Activated CD8-positive, alpha-beta memory T cell treated with anti-CD3 and anti-CD28 coated beads, Interleukin-2, amount 50 U/mL, for 4 hours (primary cell): ENCODE measurements at regions not wholly inside any gene's neighbourhood (a gene's known extent, or its start where the extent isn't known, plus 50 kb on each side); places are given as distances from the start of the nearest gene placed in this dataset.

Experiments used
- DNase-seq: peaks from one replicate; pipeline ENCODE4 v3.0.0-alpha.2; 2020

DNA sequence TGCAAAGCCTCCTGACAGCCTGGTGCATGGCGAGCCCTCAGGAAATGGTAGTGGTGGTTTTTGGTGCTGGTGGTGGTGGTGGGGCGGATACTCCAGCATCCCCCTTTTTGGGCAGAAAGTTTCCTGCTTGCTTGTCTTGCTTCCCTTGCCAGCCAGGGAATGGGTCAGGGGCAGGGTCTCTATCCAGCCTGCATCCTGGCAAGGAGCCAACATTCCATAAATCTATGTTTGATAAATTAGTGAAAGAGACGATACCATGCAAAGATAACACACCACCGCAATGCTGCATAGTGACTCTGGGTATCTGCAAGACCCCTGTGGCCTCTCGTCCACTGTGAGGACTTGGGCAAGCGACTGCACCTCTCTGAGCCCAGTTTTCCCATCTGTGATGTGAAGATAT, 246.2 kb downstream of the LRFN2 start:
- no peak for DNase-seq

DNA sequence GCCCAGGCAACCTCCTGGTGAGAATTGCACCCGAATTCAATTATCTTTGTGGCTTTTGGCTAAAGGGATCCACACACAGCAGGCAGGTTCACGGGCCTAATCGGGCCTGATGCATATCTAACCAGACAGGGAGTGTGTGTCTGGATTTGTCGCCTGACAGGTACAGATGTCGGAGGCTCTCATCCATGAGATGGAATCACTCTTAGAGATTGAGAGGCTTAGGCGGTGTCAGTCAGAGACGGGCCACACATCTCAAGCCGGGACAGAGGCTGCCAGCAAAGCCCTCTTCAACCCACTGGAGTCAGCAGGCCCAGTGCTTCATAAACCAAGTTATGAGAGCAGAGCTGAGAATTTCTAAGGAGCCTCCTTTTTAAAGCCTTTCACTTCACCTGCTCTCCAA, 247.0 kb downstream of the LRFN2 start:
- DNase-seq: no peak

DNA sequence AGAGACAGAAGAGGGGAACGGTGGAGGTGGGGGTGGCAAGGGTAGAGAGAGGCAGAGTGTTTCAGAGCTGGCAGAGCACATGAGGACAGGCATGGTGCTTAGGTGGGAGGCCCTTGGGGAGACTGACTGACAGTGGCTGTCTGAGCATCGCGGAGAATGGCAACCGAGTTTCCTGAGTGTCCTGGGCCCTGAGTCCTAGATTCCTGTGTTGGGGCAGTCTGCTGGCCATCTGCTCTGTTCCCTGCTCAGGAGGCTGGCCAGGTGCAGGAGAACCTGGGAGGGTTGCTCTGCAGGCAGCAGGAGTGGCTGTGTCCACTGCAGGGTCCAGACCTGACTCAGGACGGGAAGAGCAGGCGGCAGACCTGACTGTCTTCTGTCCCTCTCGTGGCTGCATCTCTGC, 248.9 kb downstream of the LRFN2 start:
- DNase-seq: no peak

DNA sequence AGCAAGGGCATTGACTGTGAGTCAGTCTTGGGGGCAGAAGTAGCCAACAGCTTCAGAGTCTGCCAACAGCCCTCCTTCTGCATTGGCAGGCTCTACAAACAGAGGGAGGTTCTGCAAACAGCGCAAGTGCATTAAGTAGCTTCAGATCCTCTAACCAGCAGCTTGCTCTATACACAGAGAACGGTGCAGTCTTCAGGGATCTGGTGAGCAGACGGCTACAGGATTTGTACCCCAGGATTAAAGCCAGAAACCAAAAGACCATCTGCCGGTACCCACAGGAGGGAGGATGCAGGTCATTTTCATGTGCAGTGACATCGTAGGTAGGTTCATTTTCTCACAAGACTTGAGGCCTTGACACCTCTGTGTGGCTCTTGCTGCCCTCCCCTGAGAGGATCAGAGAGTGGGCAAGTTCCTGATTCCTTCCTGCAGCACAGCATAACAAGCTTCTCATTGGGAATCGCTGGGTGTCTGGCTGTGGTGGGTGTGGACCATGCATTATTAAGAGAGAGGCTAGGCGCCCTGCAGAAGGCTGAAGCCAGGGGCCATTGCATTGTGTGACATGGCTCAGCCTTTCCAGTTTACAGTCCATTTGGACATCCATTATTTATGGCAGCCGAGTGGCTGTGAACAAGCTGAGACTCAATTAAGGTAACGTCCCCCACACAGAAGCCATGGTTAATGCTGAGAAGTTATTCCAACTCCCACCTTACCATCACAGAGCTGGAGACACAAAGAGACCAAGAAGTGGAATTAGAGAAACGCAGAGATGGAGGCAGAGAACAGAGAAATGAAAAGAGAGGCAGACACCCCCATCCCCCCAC, 250.0 kb downstream of the LRFN2 start:
- no peak for DNase-seq

DNA sequence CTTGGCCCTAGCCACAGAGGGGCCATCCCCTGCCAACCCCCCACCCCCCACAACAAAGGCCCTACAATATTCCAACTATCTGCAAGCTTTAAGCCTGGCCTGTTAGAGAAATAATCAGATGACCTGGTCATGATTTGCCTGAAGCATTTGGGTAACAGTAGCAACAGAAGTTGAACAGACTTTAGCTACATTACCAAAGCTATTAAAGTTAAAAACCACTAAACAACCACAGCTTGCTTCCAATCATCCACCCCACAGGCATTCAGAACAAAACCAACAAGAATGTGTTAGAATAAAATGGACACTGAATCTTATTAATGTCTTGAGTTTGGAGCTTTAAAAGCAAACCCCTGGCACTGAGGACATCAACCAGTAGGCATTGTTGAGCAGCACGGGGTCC, 250.9 kb downstream of the LRFN2 start:
- no peak for DNase-seq

DNA sequence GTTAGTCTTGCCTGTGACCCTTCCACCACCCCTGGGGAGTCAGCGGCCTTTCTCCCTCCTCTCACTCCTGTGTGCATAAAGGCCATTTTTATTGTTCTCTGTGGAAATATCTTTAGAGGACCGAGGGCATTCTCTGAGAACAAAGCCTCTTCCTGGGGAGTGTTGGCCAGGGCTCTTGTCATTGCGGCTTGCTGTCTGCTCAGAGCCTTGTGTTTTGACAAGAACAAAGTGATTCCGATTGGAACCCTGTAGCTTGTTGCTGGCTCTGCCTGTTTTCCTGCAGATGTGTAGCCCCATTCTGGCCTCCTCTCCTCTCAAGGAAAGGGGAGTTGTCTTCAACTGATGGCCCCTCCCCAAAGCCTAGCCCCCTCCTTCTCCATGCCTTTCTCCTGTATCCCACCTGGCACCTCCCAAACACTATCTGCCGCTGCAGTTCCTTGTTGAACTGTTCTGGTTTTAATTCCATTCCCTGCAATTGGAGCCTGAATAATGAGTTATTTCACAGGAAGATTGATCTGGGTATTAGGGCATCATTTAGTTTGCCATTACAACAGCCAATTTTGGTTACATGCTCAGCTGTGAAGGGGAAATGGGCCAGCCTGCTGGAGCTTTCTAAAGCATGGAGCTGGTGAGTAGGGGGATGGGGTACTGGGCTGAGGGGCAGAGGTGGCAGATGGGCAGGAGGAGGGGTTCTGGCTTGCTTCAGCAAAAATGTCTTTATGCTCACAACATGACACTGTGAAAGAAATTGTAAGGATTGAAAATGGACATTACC, 252.5 kb downstream of the LRFN2 start:
- DNase-seq: no peak

DNA sequence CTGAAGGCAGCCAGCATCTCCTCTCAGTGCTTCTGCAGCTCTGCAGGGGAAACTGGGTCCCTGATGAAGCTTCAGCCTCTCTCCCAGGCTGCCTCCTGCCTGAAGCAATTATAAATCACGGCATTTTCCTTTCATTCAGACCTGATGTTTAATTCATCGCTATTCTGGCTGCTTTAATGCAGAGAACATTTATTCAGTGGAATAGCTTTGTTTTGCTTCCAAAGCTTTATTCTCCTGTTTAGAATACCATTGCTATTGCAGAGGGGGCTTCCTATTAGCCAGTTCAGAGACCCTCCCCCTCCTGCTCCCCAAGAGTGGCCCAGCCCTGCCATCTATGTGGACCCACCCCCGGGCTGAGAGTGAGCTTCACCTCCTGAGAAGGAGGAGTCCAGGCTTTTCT, 255.6 kb downstream of the LRFN2 start:
- DNase-seq: no peak

DNA sequence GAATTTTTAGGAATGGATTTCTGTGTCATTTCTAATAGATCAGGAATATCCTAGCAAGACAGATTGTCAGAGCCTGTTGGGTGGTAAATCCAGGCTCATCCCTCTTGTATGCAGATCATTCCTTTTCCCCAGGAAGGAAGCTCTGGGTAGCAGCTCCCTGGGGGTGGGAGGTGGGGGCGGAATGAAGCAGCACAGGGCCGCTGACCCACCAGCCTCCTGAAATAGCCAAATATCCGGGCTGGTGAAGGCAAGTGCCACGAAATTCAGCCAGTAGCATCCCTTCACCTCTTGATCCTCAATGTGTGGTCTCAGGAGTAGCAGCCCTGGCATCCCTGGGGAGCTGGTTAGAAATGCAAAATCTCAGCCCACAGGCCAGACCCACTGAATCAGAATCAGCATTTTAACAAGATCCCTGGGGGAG, 256.9 kb downstream of the LRFN2 start:
- DNase-seq: no peak

DNA sequence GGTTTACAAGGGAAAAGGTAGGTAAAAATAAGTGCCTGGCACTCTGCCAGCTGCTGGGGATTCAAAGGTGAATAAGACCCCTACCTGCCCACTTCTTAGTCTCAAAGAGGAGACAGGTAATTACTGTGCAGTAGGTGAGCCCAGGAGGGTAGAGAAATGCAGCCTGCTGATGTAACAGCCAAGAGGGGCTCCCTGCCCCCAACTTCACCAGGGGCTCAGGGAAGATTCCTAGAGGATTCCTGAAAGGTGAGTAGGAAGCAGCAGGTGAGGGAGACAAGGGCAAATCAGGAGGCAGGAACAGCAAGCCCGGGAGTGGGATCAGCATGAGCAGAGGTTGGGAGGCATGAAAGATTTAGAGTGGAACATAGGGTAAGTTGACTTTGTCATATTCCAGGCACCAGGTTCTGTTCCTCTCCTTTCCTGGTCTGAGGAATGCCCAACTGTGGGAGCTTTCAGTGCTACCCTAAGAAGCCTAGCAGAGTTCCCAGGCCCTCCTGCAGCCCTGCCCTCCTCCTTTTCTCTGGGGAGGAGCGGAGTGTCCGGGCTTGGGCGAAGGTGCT, 258.1 kb downstream of the LRFN2 start:
- DNase-seq: no peak

DNA sequence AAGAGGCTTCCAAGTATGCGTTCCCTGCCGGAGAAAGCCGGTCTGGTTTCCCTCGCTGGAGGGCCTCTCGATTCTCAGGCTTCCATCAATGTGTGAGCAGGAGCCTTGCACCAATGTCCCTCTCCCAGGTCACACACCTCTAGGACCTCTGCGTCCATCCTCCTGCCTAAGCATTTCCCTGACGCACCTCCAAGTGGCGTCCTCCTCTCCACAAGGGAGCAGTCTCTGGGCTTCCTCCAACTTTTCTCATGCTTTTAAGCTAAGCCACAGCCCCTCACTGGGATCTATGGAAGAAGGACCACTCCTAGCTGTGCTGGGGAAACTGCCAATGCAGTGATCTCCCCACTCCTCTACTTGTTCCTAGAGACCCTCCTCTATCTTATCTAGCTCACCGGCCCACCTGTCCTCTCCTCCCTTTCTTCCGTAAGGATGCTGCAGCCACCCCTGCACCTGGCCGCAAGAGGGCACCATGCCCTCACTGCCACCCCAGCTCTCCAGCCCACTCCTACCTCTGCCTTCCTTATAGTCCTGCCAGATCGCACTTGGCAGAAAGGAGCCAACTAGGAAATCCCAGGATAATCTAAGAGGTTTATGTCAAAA, 258.7 kb downstream of the LRFN2 start:
- peak; percentile 30 for DNase-seq

DNA sequence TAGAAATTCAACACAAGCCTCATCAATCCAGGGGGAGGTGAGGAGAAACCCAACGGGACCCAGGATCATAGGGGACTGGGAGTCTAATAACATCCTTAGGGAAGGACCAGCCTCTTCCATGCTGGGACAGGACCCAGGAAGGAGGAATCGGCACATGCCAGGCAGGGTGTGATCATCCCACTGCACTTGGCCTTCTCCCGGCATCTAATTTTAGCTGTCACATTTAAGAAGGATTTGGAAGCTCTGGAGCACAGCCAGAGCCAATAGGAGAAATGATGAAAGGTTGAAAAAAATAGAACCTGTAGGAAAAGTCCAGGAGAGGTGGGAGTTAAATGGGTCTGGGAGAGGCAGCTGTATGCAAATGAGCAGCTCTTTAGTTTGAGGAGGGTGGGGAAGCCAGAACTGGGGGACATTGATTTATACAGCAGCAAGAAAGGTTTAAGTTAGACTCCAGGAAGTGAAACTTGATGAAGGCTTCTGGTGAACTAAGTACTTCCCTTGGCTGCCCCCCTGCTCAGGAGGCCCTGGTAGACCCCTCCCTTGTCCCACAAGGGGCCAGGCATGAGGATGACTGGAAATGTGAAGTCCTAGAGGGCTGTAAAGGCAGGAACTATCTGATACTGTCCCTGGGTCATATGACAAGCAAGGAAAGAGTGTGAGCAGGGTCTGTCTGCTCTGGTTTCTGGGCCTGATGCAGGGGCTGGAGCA, 260.3 kb downstream of the LRFN2 start:
- no peak for DNase-seq

DNA sequence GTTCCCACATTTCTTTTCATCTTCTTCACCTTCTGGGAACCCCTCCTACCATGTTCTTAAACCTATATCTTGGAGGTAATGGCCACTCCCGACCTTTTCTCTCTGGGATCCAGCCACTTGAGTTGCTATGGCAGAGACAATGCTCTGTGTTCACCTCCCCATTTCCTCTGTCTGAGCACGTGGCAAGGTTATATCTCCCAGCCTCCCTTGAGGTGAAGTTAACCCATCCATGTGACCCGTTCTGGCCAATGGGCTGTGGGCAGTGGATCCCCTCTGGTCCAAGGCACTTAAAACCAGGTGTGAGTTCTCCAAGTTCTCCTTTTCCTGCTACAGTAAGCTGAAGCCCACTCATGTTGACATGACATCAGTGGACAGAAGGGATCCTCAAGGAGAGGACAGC, 261.4 kb downstream of the LRFN2 start:
- no peak for DNase-seq

DNA sequence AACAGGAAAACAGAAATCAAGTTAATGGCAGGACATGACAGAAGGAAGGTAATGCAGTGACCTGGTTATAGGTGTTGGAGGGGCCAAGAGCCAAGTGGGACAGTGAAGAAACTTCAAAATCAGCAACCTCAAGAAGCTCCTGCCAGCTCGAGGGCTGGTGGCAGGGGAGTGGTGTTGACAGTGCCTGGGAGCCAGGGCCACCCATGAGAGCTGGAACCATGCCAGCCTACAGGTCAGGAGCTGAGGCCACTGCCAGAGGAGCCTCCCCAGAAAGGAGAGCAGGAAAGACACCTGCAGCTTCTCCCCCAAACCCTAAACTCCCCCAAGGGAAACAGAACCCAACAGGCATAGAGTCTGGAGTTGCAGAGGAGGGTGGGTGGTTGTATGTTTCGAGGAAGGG, 262.1 kb downstream of the LRFN2 start:
- DNase-seq: no peak

DNA sequence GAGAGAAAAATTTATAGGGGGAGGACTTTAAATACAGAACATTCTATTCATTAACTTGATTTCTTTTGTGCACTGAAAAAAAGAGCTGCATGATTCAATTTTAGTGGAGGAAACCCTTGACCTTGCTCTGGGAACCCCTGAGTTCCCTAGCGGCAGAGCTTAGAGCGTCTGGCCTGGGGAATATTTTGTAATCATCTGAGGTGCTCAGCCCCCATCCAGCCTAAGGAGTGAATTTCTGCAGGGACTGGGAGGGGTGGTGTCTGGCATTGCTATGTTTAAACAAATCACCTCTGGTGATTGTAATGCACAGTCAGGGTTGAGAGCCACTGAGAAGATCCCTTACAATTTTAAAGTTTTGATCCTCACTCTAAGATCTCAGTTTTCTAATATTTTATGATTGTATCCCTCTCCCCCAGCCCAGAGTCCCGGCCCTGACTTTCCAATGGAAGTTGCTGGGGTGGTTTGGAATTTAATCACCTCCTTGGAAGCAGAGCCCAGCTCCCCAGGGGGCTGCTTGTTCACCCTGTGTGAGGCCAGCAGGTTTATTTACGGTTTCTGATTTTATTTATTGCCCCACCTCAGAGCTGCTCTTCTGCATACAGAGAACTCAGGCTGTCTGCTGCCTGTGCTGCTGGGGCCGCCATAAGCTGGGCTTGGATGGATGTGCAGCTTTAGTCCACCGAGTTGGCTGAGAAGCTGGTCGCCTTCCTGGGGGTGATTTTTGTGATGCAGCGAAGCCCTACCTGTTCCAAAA, 263.1 kb downstream of the LRFN2 start:
- DNase-seq: no peak

DNA sequence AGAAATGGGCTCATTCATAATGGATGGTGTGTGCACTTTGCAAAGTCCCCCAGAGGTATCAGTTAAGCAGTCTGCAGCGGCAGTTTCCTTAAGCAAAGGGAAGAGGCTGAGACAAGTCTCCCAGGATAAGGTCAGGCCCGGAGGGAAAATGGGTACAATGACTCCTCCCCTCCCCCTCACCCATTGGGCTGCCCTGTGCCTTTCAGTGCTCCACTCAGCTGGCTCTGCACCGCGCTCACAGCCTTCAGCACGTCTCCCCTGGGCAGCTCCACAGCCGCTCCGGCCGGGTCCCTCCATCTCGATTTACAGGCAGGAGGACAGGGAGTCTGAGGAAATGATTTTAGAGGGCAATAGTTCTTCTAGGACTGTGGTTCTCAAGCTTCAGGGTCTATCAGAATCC, 264.8 kb downstream of the LRFN2 start:
- DNase-seq: no peak

DNA sequence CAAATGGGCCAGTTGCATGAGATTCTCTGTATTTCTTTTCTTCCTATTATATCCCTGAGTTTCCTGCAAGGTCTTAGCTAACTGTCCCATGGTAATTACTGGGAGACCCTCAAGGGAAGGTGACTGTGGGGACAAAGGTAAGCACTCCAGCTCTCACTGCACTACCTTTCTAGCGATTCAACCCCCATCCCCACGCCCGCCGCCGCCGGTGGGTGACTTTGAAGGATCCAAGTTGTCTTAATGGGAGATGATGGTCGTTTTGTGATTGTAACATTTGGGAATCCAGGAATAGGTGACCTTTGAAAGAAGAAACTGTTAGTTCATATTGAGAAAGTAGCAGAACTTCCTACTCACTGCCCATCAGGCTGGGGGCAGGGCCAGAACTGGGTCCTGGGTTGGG, 265.5 kb downstream of the LRFN2 start:
- DNase-seq: no peak

DNA sequence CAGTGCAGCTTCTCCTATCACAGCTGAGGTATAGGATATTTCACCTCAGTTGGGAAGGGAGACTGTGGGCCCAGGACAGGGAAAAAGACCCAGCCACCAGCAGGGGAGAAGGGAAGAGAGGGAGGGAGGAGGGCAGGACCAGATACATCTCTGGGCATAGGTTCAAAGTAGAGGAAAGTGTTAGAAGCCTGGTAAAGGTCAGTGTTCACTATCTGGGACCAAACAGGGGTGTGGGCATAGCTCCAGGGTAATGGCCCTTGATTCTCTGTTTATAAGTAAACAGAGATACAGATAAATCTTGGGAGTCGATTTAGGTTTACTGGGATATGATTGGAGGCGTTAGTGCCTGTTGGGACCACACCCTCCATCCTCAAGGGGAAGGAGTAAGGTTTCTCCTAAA, 266.2 kb downstream of the LRFN2 start:
- DNase-seq: no peak

DNA sequence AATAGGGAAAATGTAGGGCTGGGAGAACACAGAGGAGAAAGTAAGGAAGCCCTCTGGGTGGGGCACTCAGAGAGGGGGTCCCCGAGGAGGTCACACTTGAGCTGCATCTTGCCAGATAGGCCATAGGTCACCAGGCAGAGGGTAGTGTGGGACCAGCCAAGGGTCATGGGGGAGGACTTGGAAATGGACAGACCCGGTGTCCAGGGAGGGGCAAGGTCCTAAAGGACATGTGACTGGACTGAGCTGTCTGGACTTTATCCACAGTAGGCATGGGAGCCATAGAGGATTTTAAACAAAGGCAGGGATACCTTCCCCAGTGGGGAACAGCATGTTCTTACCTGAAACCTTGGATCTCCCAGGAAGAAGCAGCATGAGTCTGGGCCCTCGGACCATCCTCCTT, 266.7 kb downstream of the LRFN2 start:
- no peak for DNase-seq

DNA sequence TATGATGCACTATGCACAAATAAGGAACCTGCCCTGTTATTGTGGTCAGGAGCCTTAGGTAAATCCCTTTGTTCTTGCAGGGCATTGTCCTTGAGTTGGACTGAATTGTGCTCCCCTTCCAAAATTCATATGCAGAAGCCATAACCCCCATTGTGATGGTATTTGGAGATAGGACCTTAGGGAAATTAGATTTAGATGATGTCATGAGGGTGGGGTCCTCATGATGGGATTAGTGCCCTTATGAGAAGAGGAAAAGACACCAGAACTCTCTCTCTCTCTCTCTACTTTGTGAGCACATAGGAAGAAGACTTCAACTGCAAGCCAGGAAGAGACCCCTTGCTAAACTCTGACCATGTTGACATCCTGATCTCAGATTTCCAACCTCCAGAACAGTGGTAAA, 268.0 kb downstream of the LRFN2 start:
- DNase-seq: no peak

DNA sequence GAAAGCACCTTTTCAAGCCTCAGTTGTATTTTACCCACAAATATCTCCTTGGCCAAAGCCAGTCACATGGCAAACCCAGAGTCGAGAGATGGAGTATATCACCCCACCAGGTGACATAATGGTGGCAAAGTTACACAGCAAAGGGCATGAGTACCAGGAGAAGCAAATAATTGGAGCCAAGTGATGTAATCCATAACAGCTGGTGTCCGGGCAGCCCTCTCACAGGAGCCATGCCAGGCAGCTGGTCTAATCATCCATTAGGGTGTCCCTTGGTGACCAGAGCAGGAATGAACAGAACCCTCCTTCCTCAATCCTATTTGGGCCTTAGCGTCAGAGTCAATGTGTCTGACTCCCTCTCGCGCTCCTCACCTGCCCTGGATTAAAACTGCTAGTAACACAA, 272.1 kb downstream of the LRFN2 start:
- DNase-seq: no peak

DNA sequence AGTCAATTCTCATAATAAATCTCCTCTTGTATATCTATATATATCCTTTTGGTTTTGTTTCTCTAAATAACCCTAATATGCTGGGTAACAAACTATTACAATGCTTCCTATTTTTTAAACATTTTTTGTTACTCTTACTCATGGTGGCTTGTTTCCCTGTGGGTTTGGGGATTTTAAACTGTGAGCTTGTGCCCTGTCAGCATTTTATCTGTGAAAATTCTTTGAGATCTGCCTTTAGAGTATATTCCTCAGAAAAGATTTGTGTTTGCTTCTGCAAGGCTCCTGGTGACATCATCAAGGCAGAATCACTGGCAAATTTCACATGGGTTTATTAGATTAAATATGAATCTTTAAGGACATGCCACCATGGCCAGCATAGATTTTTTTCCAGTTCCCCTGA, 273.6 kb downstream of the LRFN2 start:
- no peak for DNase-seq
